ENCODE measurements at regions not wholly inside any gene's neighbourhood (a gene's known extent, or its start where the extent isn't known, plus 50 kb on each side); places are given as distances from the start of the nearest gene placed in this dataset.

DNA sequence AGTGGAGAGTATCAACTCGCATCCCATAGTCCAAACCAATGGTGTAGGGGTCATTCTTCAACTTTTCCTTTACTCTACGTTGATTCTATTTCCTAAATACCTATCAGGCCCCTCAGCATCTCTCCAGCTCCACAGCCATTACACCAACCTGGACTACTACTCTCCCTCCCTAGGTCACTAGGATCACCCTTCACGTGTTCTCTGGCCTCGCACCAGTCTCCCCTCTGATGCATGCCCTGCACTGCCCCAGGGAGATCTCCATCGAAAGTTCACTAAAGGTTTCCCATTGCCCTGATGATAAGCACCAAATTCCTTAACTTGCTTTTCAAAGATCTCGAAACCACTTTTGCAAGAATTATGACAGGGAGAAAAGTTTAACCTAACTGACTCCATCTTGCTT, 421.5 kb downstream of the TSHZ3 start:
- no peak overlapping the region for H3K27ac ChIP-seq
- ATAC-seq, result no peak
- H3K4me3 ChIP-seq, result no peak overlapping the region
- TF ChIP-seq, protein P1, sequence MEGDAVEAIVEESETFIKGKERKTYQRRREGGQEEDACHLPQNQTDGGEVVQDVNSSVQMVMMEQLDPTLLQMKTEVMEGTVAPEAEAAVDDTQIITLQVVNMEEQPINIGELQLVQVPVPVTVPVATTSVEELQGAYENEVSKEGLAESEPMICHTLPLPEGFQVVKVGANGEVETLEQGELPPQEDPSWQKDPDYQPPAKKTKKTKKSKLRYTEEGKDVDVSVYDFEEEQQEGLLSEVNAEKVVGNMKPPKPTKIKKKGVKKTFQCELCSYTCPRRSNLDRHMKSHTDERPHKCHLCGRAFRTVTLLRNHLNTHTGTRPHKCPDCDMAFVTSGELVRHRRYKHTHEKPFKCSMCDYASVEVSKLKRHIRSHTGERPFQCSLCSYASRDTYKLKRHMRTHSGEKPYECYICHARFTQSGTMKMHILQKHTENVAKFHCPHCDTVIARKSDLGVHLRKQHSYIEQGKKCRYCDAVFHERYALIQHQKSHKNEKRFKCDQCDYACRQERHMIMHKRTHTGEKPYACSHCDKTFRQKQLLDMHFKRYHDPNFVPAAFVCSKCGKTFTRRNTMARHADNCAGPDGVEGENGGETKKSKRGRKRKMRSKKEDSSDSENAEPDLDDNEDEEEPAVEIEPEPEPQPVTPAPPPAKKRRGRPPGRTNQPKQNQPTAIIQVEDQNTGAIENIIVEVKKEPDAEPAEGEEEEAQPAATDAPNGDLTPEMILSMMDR (IDR thresholded peaks at IDR 0.05), result no peak
- TF ChIP-seq POLR2AphosphoS5 (IDR thresholded peaks at IDR 0.05) (no peak), POLR2A (IDR thresholded peaks at IDR 0.05) (no peak), EP300 (IDR thresholded peaks at IDR 0.05) (no peak)
- H3K9me3 ChIP-seq, result peaks cover 0 to 11% (median 0%) of the 10 kb centered on the region in 3 donors
- H3K4me1 ChIP-seq, result no peaks in the 10 kb centered on the region
- H3K36me3 ChIP-seq, result no peaks in the 10 kb centered on the region
- WGBS, 2 donors (ENCODE audit: low coverage in 1 of 2), result 79 to 92% methylated on average over 5 to 6 of the region's 6 CpGs
- peaks cover 11% of the 10 kb centered on the region for H3K27me3 ChIP-seq

DNA sequence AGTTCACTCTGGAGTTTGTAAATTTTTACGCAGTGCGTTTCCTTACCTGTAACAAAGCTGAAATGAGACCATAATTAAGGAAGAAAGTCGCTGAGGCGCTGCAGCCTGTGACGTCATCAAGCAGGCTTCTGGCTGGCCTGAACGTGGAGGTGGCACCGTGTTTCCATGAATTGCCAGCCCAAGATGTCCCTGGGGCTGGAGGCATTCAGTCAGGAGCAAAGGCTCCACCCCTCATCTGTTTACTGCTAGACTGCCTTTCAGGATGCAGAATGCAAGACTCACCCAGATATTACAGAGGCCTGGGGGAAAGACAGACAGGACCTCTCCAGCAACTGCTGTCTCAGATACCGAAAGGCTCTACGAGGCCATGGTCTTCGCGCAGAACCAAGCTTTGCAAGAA, 424.6 kb downstream of the TSHZ3 start:
- Histone ChIP-seq H3K4me3 (no peak overlapping the region), H3K27ac (no peak overlapping the region), H3K27me3 (peaks cover 24% of the 10 kb centered on the region), H3K36me3 (no peaks in the 10 kb centered on the region), H3K9me3 (peaks cover 0 to 11% (median 0%) of the 10 kb centered on the region in 3 donors), H3K4me1 (no peaks in the 10 kb centered on the region)
- TF ChIP-seq POLR2AphosphoS5 (IDR thresholded peaks at IDR 0.05) (no peak), POLR2A (IDR thresholded peaks at IDR 0.05) (no peak), EP300 (IDR thresholded peaks at IDR 0.05) (no peak)
- TF ChIP-seq, protein P1 (IDR thresholded peaks at IDR 0.05), result no peak
- no peak for ATAC-seq
- 50 to 53% methylated on average over 7 of the region's 11 CpGs for WGBS, 2 donors (ENCODE audit: low coverage in 1 of 2)

DNA sequence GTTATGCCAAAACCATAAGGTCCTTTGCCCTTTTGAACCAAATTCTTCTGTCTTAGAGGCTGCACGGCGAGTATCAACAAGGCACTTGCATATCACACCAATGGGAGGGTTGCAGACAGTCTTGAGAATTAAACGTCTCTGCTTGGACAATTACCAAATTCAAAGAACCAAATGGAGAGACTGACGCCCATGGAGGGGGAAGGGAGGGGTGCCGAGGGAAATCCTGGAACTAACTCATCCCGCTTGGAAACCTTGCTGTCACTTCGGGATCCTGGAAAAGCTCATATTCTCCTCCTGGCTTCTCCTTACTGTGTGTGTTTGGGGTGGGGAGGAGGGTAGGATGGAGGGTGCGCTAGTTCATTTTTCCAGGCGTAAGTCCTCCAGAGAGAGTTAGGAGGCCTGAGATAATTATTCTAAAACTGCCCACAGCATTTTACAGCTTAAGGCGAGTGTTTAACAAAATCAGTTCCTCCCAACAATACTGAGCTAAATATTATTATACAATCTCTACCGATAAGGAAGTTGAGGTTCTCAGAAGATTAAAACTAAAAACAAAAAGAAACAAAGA, 425.1 kb downstream of the TSHZ3 start:
- TF ChIP-seq, protein P1 (IDR thresholded peaks at IDR 0.05), result no peak
- TF ChIP-seq POLR2A (IDR thresholded peaks at IDR 0.05) (no peak), POLR2AphosphoS5 (IDR thresholded peaks at IDR 0.05) (no peak), EP300 (IDR thresholded peaks at IDR 0.05) (no peak)
- Histone ChIP-seq H3K4me3 (no peak overlapping the region), H3K36me3 (no peaks in the 10 kb centered on the region), H3K27me3 (peaks cover 28% of the 10 kb centered on the region), H3K4me1 (no peaks in the 10 kb centered on the region), H3K27ac (no peak overlapping the region), H3K9me3 (peaks cover 0 to 11% (median 0%) of the 10 kb centered on the region in 3 donors)
- no peak for ATAC-seq
- WGBS, 2 donors (ENCODE audit: low coverage in 1 of 2), result 27 to 34% methylated on average over 8 to 11 of the region's 11 CpGs

DNA sequence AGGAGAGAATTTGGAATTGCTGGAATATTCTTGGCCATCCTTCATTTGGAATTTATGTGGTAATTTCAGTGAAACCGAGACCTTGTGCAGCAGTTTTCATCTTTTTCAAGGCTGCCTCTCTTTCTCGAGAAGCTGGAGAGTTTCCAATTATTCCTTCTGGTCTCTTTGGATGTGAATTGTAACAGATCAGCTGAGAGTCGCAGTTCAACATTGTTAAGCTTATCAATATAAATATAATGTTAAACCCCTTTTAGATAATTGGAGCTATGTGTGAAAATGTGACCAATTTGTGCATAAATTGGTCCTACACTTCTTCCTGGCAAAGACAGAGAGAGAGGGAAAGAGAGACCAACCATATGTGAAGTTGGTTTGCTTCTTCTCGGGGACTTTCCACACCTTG, 425.6 kb downstream of the TSHZ3 start:
- WGBS, 2 donors (ENCODE audit: low coverage in 1 of 2), result 38 to 41% methylated on average over 3 to 4 of the region's 4 CpGs
- H3K27ac ChIP-seq, result no peak overlapping the region
- no peak for TF ChIP-seq POLR2AphosphoS5 (IDR thresholded peaks at IDR 0.05)
- TF ChIP-seq, protein P1 (IDR thresholded peaks at IDR 0.05), result no peak
- no peak for TF ChIP-seq POLR2A (IDR thresholded peaks at IDR 0.05)
- no peak for TF ChIP-seq EP300 (IDR thresholded peaks at IDR 0.05)
- H3K4me1 ChIP-seq, result no peaks in the 10 kb centered on the region
- H3K27me3 ChIP-seq, result peaks cover 33% of the 10 kb centered on the region
- no peak overlapping the region for H3K4me3 ChIP-seq
- ATAC-seq, result no peak
- no peaks in the 10 kb centered on the region for H3K36me3 ChIP-seq
- peaks cover 0 to 10% (median 0%) of the 10 kb centered on the region in 3 donors for H3K9me3 ChIP-seq

DNA sequence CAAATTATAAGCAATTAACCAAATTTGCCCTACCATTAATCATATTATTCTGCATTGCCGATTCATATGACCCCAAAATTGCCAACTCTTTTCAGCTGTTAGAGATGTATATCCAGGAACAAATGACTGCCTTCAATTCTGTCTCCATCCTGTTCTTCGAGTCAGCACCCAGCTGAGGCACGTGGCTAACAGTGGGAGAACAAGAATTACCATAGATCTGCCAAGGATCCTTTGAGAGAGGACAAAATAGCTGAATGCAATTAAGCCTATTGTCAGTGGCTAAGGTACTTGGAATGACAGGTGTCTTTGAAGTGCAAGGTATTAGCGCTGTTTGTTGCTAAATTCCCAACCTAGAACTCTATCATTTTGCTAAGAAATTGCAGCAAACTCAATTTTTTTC, 426.1 kb downstream of the TSHZ3 start:
- ATAC-seq, result no peak
- TF ChIP-seq POLR2A (IDR thresholded peaks at IDR 0.05) (no peak), POLR2AphosphoS5 (IDR thresholded peaks at IDR 0.05) (no peak), EP300 (IDR thresholded peaks at IDR 0.05) (no peak)
- TF ChIP-seq, protein P1 (IDR thresholded peaks at IDR 0.05), result no peak
- Histone ChIP-seq H3K36me3 (no peaks in the 10 kb centered on the region), H3K4me3 (no peak overlapping the region), H3K9me3 (peaks cover 0 to 4% (median 0%) of the 10 kb centered on the region in 3 donors), H3K27ac (no peak overlapping the region), H3K4me1 (no peaks in the 10 kb centered on the region), H3K27me3 (peaks cover 35% of the 10 kb centered on the region)
- WGBS, 2 donors (ENCODE audit: low coverage in 1 of 2), result 74 to 82% methylated on average over 3 to 4 of the region's 4 CpGs

Measured in gastroesophageal sphincter (tissue), 4 donors.